HEK293 (cell line): ENCODE measurements at regions not wholly inside any gene's neighbourhood (a gene's known extent, or its start where the extent isn't known, plus 50 kb on each side); places are given as distances from the start of the nearest gene placed in this dataset.

ENCODE experiments used
- CTCF ChIA-PET: fragments of 350-600 bp; formaldehyde crosslinking; extraction: SDS; loops from one replicate; lab custom pipeline; 2021; ENCODE audit warnings: antibody characterized with exemption; lab: Yijun Ruan, JAX
- POLR2A ChIA-PET: fragments of 300-600 bp; formaldehyde crosslinking; extraction: SDS; loops from one replicate; lab custom pipeline; 2020; ENCODE audit warnings: antibody characterized with exemption, inconsistent platforms; lab: Yijun Ruan, JAX
- H3K27ac ChIP-seq: fragments of 200-500 bp; sonication (Bioruptor generic); 2 replicates; pipeline ENCODE4 v1.5.1; 2014; ENCODE audit warnings: low read depth, low read length, control low read depth, inconsistent platforms; ENCODE audit errors: extremely low read depth
- H3K36me3 ChIP-seq, 2 experiments: fragments of 200-500 bp in 1 of 2; sonication (Bioruptor generic) in 1 of 2; 1 replicate in 1 of 2; 2 replicates in 1 of 2; pipeline ENCODE4 v1.5.1; 2014 to 2017; ENCODE audit warnings: inconsistent platforms in 2 of 2, low read length in 2 of 2; ENCODE audit not compliant: control insufficient read depth in 2 of 2, insufficient read depth in 1 of 2
- H3K4me1 ChIP-seq: fragments of 200-500 bp; sonication (Bioruptor generic); 2 replicates; pipeline ENCODE4 v1.5.1; 2014; ENCODE audit warnings: mild to moderate bottlenecking, low read length, inconsistent platforms; ENCODE audit not compliant: control insufficient read depth, insufficient read depth
- H3K4me3 ChIP-seq: 2 replicates; pipeline ENCODE4 v1.5.1; 2011; ENCODE audit warnings: low read depth, mild to moderate bottlenecking, control low read depth, low read length, moderate library complexity
- H3K9me3 ChIP-seq: fragments of 200-500 bp; sonication (Bioruptor generic); 2 replicates; pipeline ENCODE4 v1.5.1; 2014; ENCODE audit warnings: low read depth, low read length, inconsistent platforms; ENCODE audit not compliant: control insufficient read depth, insufficient read depth
- GLIS2 ChIP-seq: fragments of 450-650 bp; formaldehyde crosslinking; IDR thresholded peaks from 2 replicates; pipeline ENCODE4 v1.5.1; 2016; ENCODE audit warnings: missing biosample characterization, missing genetic modification characterization
- HOXA7 ChIP-seq: sonication (generic); formaldehyde crosslinking; IDR thresholded peaks from 2 replicates; pipeline ENCODE4 v1.8.1; 2022; ENCODE audit warnings: missing genetic modification reagents, borderline replicate concordance
- HOXC10 ChIP-seq: sonication (generic); formaldehyde crosslinking; IDR thresholded peaks from 2 replicates; pipeline ENCODE4 v1.8.1; 2023; ENCODE audit warnings: mild to moderate bottlenecking, missing genetic modification reagents
- IKZF3 ChIP-seq: fragments of 450-650 bp; IDR thresholded peaks from 2 replicates; pipeline ENCODE4 v1.5.0; 2018; ENCODE audit warnings: missing biosample characterization, mild to moderate bottlenecking, missing genetic modification characterization, moderate library complexity
- KLF1 ChIP-seq: fragments of 450-650 bp; formaldehyde crosslinking; IDR thresholded peaks from 2 replicates; pipeline ENCODE4 v1.5.1; 2016; ENCODE audit warnings: missing biosample characterization, missing genetic modification characterization
- KLF17 ChIP-seq: fragments of 450-650 bp; formaldehyde crosslinking; IDR thresholded peaks from 2 replicates; pipeline ENCODE4 v1.5.1; 2016; ENCODE audit warnings: missing biosample characterization, missing genetic modification characterization
- PRDM10 ChIP-seq: fragments of 450-650 bp; formaldehyde crosslinking; IDR thresholded peaks from 2 replicates; pipeline ENCODE4 v1.5.1; 2016; ENCODE audit warnings: missing biosample characterization, missing genetic modification characterization
- SCRT1 ChIP-seq: fragments of 450-650 bp; formaldehyde crosslinking; IDR thresholded peaks from 2 replicates; pipeline ENCODE4 v1.5.1; 2016; ENCODE audit warnings: missing biosample characterization, missing genetic modification characterization, borderline replicate concordance
- SP2 ChIP-seq: fragments of 450-650 bp; formaldehyde crosslinking; IDR thresholded peaks from 2 replicates; pipeline ENCODE4 v1.5.1; 2016; ENCODE audit warnings: missing biosample characterization, missing genetic modification characterization
- ZNF19 ChIP-seq: fragments of 450-650 bp; formaldehyde crosslinking; IDR thresholded peaks from 2 replicates; pipeline ENCODE4; 2016; ENCODE audit warnings: missing biosample characterization, missing genetic modification characterization, low read depth
- ZNF26 ChIP-seq: fragments of 450-650 bp; formaldehyde crosslinking; IDR thresholded peaks from 2 replicates; pipeline ENCODE4 v1.5.1; 2016; ENCODE audit warnings: missing biosample characterization, missing genetic modification characterization
- ZNF501 ChIP-seq: fragments of 450-650 bp; formaldehyde crosslinking; IDR thresholded peaks from 2 replicates; pipeline ENCODE4 v1.5.1; 2016; ENCODE audit warnings: missing biosample characterization, missing genetic modification characterization
- ZNF549 ChIP-seq: fragments of 450-650 bp; IDR thresholded peaks from 2 replicates; pipeline ENCODE4 v1.5.1; 2018; ENCODE audit warnings: missing biosample characterization, missing genetic modification characterization, mild to moderate bottlenecking, inconsistent platforms, moderate library complexity
- ZNF555 ChIP-seq: fragments of 450-650 bp; formaldehyde crosslinking; conservative IDR thresholded peaks from 2 replicates; pipeline ENCODE4 v1.5.1; 2017; ENCODE audit warnings: missing biosample characterization, mild to moderate bottlenecking, missing genetic modification characterization, inconsistent platforms
- ZNF600 ChIP-seq: fragments of 450-650 bp; formaldehyde crosslinking; IDR thresholded peaks from 2 replicates; pipeline ENCODE4 v1.5.1; 2016; ENCODE audit warnings: missing biosample characterization, missing genetic modification characterization
- ZSCAN16 ChIP-seq: fragments of 450-650 bp; formaldehyde crosslinking; IDR thresholded peaks from 2 replicates; pipeline ENCODE4 v1.5.1; 2016; ENCODE audit warnings: missing biosample characterization, missing genetic modification characterization
- TF ChIP-seq, protein P1 (sequence below): fragments of 450-650 bp; formaldehyde crosslinking; IDR thresholded peaks from 2 replicates; pipeline ENCODE4 v1.5.0; 2017; ENCODE audit warnings: missing biosample characterization, missing genetic modification characterization, borderline replicate concordance
- TF ChIP-seq, protein P2 (sequence below): fragments of 450-650 bp; formaldehyde crosslinking; conservative IDR thresholded peaks from 2 replicates; pipeline ENCODE4 v1.5.1; 2016; ENCODE audit warnings: low read depth, missing biosample characterization, missing genetic modification characterization

DNA sequence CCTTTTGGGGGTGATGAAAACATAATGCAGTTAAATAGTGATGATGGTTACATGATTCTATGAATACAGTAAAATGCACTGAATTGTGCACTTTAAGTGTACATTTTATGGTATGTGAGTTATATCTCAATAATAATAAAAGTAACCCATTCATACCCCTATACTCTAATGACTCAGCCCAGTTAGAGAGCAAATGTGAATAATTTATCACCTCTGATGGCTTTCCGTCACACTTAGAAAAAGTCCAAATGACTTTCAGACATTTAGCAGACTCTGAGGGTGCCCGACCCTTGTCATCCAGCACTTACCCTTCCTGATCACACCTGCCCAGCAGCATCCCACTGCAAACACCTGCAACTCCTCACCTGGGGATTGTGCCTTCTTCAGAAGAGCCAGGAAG is 148.1 kb upstream of the MAF start:
- ChIA-PET POLR2A (no interaction called here), CTCF (no interaction called here)
- no peak for TF ChIP-seq SP2 (tag by site-specific recombination)
- no peak for TF ChIP-seq ZNF549 (tag by site-specific recombination)
- TF ChIP-seq, protein P1, sequence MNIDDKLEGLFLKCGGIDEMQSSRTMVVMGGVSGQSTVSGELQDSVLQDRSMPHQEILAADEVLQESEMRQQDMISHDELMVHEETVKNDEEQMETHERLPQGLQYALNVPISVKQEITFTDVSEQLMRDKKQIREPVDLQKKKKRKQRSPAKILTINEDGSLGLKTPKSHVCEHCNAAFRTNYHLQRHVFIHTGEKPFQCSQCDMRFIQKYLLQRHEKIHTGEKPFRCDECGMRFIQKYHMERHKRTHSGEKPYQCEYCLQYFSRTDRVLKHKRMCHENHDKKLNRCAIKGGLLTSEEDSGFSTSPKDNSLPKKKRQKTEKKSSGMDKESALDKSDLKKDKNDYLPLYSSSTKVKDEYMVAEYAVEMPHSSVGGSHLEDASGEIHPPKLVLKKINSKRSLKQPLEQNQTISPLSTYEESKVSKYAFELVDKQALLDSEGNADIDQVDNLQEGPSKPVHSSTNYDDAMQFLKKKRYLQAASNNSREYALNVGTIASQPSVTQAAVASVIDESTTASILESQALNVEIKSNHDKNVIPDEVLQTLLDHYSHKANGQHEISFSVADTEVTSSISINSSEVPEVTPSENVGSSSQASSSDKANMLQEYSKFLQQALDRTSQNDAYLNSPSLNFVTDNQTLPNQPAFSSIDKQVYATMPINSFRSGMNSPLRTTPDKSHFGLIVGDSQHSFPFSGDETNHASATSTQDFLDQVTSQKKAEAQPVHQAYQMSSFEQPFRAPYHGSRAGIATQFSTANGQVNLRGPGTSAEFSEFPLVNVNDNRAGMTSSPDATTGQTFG (tag by site-specific recombination) = no peak
- no peak for TF ChIP-seq ZNF600
- no peak for TF ChIP-seq IKZF3 (tag by site-specific recombination)
- no peak for TF ChIP-seq SCRT1
- TF ChIP-seq, protein P2, sequence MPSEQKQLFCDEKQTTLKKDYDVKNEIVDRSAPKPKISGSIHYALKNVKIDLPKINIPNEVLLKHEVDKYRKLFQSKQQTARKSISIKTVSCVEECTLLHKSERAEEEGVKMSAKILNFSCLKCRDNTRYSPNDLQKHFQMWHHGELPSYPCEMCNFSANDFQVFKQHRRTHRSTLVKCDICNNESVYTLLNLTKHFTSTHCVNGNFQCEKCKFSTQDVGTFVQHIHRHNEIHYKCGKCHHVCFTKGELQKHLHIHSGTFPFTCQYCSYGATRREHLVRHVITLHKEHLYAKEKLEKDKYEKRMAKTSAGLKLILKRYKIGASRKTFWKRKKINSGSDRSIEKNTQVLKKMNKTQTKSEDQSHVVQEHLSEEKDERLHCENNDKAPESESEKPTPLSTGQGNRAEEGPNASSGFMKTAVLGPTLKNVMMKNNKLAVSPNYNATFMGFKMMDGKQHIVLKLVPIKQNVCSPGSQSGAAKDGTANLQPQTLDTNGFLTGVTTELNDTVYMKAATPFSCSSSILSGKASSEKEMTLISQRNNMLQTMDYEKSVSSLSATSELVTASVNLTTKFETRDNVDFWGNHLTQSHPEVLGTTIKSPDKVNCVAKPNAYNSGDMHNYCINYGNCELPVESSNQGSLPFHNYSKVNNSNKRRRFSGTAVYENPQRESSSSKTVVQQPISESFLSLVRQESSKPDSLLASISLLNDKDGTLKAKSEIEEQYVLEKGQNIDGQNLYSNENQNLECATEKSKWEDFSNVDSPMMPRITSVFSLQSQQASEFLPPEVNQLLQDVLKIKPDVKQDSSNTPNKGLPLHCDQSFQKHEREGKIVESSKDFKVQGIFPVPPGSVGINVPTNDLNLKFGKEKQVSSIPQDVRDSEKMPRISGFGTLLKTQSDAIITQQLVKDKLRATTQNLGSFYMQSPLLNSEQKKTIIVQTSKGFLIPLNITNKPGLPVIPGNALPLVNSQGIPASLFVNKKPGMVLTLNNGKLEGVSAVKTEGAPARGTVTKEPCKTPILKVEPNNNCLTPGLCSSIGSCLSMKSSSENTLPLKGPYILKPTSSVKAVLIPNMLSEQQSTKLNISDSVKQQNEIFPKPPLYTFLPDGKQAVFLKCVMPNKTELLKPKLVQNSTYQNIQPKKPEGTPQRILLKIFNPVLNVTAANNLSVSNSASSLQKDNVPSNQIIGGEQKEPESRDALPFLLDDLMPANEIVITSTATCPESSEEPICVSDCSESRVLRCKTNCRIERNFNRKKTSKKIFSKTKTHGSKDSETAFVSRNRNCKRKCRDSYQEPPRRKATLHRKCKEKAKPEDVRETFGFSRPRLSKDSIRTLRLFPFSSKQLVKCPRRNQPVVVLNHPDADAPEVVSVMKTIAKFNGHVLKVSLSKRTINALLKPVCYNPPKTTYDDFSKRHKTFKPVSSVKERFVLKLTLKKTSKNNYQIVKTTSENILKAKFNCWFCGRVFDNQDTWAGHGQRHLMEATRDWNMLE (tag by site-specific recombination) = no peak
- TF ChIP-seq HOXA7 = no peak
- TF ChIP-seq ZNF19 = no peak
- no peak for TF ChIP-seq KLF17 (tag by site-specific recombination)
- Histone ChIP-seq H3K4me1 (no peaks in the 10 kb centered on the region), H3K36me3 (no peaks in the 10 kb centered on the region), H3K27ac (no peak overlapping the region), H3K9me3 (no peaks in the 10 kb centered on the region), H3K4me3 (no peak overlapping the region)

DNA sequence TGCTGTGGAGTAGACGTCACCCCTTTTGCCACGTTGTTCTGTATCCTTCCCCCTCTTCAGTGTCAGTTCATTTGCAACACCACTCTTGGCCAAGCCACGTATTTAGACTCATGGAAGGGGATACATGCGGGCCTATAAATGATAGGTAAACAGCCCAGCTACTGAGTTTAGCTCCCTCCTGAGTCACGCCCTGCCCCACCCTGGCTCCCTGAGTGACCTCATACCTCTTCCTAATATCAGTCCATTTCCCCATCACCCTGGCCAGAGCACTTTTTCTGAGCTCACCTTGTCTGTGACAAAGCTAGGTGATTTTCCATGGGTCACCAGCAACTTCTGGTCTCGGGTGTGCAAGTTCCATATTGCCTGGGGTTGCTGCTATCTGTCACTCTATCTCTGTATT is 147.2 kb upstream of the MAF start:
- POLR2A ChIA-PET = no interaction called here
- Histone ChIP-seq H3K27ac (no peak overlapping the region), H3K4me3 (no peak overlapping the region), H3K36me3 (no peaks in the 10 kb centered on the region), H3K9me3 (no peaks in the 10 kb centered on the region), H3K4me1 (no peaks in the 10 kb centered on the region)
- TF ChIP-seq KLF1 (tag by site-specific recombination) (peak; percentile 36; the same call in 1 of the 2 replicates), ZNF26 (tag by site-specific recombination) (no peak)
- CTCF ChIA-PET = no interaction called here

- POLR2A ChIA-PET = no interaction called here
- no peak overlapping the region for H3K4me3 ChIP-seq
- CTCF ChIA-PET = interaction anchor here (1.9 kb wide), 1 partner anchor 14 kb away, joined by 4 read pairs; no protein-coding TSS in a partner anchor
- TF ChIP-seq GLIS2 (tag by site-specific recombination) (no peak), PRDM10 (tag by site-specific recombination) (no peak), HOXC10 (CRISPR knock-in tag) (no peak), ZNF555 (tag by site-specific recombination) (no peak), ZNF501 (tag by site-specific recombination) (no peak), ZSCAN16 (tag by site-specific recombination) (no peak)
Measured at GRCh38 chr16:79740252-79740651, 139.7 kb upstream of the MAF start.

More at GRCh38 chr16:79740252-79740651, 139.7 kb upstream of the MAF start:
- Histone ChIP-seq H3K36me3 (no peaks in the 10 kb centered on the region), H3K4me1 (no peaks in the 10 kb centered on the region), H3K27ac (no peak overlapping the region), H3K9me3 (no peaks in the 10 kb centered on the region)
